Gastroesophageal sphincter (tissue), 4 donors: ENCODE measurements at regions not wholly inside any gene's neighbourhood (a gene's known extent, or its start where the extent isn't known, plus 50 kb on each side); places are given as distances from the start of the nearest gene placed in this dataset.

Experiments used
- ATAC-seq: fragments of 150-250 bp; one replicate; pipeline ENCODE4 v1.9.1; 2016; ENCODE audit warnings: mild to moderate bottlenecking, moderate library complexity
- H3K27ac ChIP-seq, 4 donors: fragments of 200-600 bp; sonication (generic) in 3 of 4; 1 replicate in 3 of 4; 2 replicates in 1 of 4; pipeline ENCODE4 v1.5.1; 2016 to 2019
- H3K27me3 ChIP-seq: fragments of 200-600 bp; sonication (generic); one replicate; pipeline ENCODE4 v1.5.1; 2019
- H3K36me3 ChIP-seq, 2 donors: fragments of 200-600 bp; sonication (generic); one replicate each; pipeline ENCODE4 v1.5.1; 2019; ENCODE audit warnings: control low read depth in 1 of 2
- H3K4me1 ChIP-seq, 3 donors: fragments of 200-600 bp; sonication (generic); 1 replicate in 2 of 3; 2 replicates in 1 of 3; pipeline ENCODE4 v1.5.1; 2016 to 2019; ENCODE audit warnings: control low read depth in 2 of 3
- H3K4me3 ChIP-seq, 2 donors: fragments of 200-600 bp; sonication (generic); one replicate each; pipeline ENCODE4 v1.5.1; 2019; ENCODE audit warnings: mild to moderate bottlenecking in 1 of 2, moderate library complexity in 1 of 2
- H3K9me3 ChIP-seq, 3 donors: fragments of 200-600 bp; sonication (generic); one replicate each; pipeline ENCODE4 v1.5.1; 2017 to 2019; ENCODE audit warnings: control low read depth in 2 of 3
- EP300 ChIP-seq: sonication (generic); formaldehyde crosslinking; IDR thresholded peaks from one replicate; pipeline ENCODE4 v1.6.1; 2017; ENCODE audit warnings: antibody characterized with exemption, mild to moderate bottlenecking
- POLR2A ChIP-seq, 2 donors: fragments of 450-650 bp; IDR thresholded peaks; one replicate each; pipeline ENCODE4 v1.6.1; 2017; ENCODE audit warnings: antibody characterized with exemption in 2 of 2, mild to moderate bottlenecking in 2 of 2, moderate library complexity in 1 of 2
- POLR2AphosphoS5 ChIP-seq: sonication (generic); formaldehyde crosslinking; IDR thresholded peaks from one replicate; pipeline ENCODE4 v1.6.1; 2017; ENCODE audit warnings: antibody characterized with exemption
- WGBS, 2 donors: methylation state at CpG; one replicate each; pipeline ENCODE4 v1.1.5; 2018; ENCODE audit warnings: low coverage in 1 of 2; 5-methylcytosine and 5-hydroxymethylcytosine counted together
- TF ChIP-seq, protein P1 (sequence below), 4 experiments: fragments of 200-600 bp in 2 of 4; fragments of 450-650 bp in 2 of 4; sonication (generic) in 1 of 4; IDR thresholded peaks; one replicate each; pipeline ENCODE4 v1.5.1; 2017 to 2019; ENCODE audit warnings: antibody characterized with exemption in 4 of 4, mild to moderate bottlenecking in 2 of 4, moderate library complexity in 2 of 4

DNA sequence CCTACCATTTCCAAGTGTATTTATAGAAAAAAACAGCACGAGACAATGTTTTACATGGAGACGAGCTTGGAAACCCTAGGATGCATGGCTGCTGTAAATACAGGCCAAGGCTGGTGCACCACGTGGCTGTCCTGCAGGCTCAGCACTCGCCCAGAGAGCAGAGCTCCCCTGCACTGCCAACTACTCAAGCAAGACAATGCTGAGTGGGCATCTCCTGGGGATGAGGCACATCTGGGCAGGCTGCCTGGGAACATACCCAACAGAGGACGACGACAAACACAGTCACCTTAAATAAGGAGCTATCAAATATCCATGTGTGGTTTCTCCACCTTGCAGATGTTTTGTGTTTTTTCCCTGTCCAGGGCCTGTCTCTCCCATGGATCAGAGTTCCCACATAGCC lies 128.3 kb upstream of the PRMT8 start:
- H3K4me1 ChIP-seq, result peaks cover 0 to 13% (median 3%) of the 10 kb centered on the region in 3 donors
- H3K36me3 ChIP-seq, result no peaks in the 10 kb centered on the region
- TF ChIP-seq, protein P1, sequence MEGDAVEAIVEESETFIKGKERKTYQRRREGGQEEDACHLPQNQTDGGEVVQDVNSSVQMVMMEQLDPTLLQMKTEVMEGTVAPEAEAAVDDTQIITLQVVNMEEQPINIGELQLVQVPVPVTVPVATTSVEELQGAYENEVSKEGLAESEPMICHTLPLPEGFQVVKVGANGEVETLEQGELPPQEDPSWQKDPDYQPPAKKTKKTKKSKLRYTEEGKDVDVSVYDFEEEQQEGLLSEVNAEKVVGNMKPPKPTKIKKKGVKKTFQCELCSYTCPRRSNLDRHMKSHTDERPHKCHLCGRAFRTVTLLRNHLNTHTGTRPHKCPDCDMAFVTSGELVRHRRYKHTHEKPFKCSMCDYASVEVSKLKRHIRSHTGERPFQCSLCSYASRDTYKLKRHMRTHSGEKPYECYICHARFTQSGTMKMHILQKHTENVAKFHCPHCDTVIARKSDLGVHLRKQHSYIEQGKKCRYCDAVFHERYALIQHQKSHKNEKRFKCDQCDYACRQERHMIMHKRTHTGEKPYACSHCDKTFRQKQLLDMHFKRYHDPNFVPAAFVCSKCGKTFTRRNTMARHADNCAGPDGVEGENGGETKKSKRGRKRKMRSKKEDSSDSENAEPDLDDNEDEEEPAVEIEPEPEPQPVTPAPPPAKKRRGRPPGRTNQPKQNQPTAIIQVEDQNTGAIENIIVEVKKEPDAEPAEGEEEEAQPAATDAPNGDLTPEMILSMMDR (IDR thresholded peaks at IDR 0.05), result no peak
- TF ChIP-seq POLR2AphosphoS5 (no peak), EP300 (no peak), POLR2A (IDR thresholded peaks at IDR 0.05) (no peak)
- no peak for ATAC-seq
- 65 to 69% methylated on average over 2 to 6 of the region's 6 CpGs for WGBS, 2 donors
- H3K9me3 ChIP-seq, result no peaks in the 10 kb centered on the region
- H3K27ac ChIP-seq, result no peak overlapping the region
- no peak overlapping the region for H3K4me3 ChIP-seq
- peaks cover 69% of the 10 kb centered on the region for H3K27me3 ChIP-seq

DNA sequence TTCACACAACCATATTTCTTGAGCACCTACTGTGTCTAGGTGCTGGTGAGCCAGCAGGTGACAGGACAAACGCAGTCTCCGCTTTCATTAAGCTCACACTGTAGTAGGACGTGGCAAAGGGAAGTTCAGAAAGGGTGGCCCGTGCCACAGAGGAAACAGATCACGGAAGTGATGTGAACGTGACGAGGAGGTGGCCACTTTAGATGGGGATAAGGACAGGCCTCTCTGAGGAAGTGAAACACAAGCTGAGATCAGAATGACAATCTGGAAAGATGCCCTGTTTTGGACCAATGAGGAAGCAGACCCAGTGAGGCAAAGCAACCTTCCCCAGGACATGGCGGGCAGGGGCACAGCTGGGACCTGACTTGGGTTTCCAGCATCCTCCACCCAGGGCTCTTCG lies 127.4 kb upstream of the PRMT8 start:
- Histone ChIP-seq H3K4me3 (no peak overlapping the region), H3K4me1 (peaks cover 0 to 13% (median 3%) of the 10 kb centered on the region in 3 donors), H3K9me3 (no peaks in the 10 kb centered on the region), H3K27ac (no peak overlapping the region), H3K36me3 (no peaks in the 10 kb centered on the region), H3K27me3 (peaks cover 76% of the 10 kb centered on the region)
- ATAC-seq, result peak; percentile 46
- 75 to 86% methylated on average over 4 to 8 of the region's 9 CpGs for WGBS, 2 donors
- TF ChIP-seq EP300 (no peak), POLR2AphosphoS5 (no peak), POLR2A (IDR thresholded peaks at IDR 0.05) (no peak)
- TF ChIP-seq, protein P1 (IDR thresholded peaks at IDR 0.05), result no peak

DNA sequence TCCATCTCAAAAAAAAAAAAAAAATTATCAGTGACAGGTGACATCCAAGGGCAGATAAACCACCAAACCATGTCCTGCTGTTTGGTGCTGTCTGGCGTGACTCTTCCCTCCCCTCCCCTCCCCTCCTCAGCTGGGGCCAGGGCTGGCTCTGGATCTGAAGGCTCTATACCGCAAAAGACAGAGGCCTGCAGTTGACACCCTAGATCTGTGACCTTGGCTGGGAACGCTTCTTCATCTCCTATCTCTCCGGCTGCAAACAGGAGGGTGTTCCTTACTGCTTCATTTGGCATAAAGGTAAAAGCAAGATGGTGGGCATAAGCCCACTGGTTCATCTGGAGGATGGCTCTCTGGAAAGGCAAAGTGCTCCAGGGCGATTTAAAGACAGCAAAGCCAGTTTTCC lies 126.8 kb upstream of the PRMT8 start:
- no peak overlapping the region for H3K4me3 ChIP-seq
- H3K27ac ChIP-seq, result no peak overlapping the region
- no peaks in the 10 kb centered on the region for H3K9me3 ChIP-seq
- H3K36me3 ChIP-seq, result no peaks in the 10 kb centered on the region
- H3K27me3 ChIP-seq, result peaks cover 76% of the 10 kb centered on the region
- 75% methylated on average over 2 of the region's 5 CpGs; no CpG with 5 or more reads in 1 of the 2 donors for WGBS, 2 donors
- no peak for ATAC-seq
- peaks cover 0 to 13% (median 3%) of the 10 kb centered on the region in 3 donors for H3K4me1 ChIP-seq
- TF ChIP-seq POLR2A (IDR thresholded peaks at IDR 0.05) (no peak), EP300 (no peak)
- TF ChIP-seq, protein P1 (IDR thresholded peaks at IDR 0.05), result no peak

DNA sequence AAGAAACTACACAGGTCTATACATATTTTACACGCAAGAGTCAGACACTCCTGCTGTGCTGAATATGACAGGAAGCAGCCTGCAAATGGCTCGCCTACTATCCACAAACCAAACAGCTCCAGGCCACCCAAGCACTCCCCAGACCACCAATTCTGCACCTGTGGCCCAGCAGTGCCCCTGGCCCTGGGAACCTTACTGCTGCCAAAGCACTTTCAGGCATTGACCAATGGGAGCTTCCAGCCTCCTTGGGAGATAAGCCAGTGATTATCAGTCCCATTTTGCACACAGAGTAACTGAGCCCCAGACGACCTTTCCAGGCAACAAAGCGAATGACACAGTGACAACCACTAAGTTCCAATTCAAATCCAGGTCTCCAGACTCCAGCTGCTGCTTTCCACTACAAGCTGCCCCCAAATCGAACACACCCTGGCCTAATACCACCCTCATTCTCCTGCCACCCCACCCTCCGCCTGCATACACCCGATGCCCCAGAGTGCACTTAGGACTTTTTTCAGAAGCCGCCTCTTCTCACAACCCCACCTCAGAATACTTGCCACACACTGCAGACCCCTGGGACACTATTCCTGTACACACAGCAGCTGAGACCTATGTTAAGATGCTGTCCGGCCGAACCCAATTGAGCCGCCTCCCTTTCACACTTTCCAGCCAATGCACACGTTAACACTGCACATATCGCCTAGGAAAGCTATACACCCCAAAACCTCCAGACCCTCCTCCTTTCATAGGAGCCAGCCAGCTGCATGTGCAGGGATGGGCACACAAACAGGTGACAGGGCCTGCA lies 126.1 kb upstream of the PRMT8 start:
- no peaks in the 10 kb centered on the region for H3K9me3 ChIP-seq
- no peak for TF ChIP-seq POLR2AphosphoS5
- TF ChIP-seq, protein P1 (IDR thresholded peaks at IDR 0.05), result no peak
- TF ChIP-seq POLR2A (IDR thresholded peaks at IDR 0.05), result no peak
- TF ChIP-seq EP300, result no peak
- WGBS, 2 donors, result 63 to 68% methylated on average over 7 to 10 of the region's 13 CpGs
- H3K4me1 ChIP-seq, result peaks cover 0 to 13% (median 3%) of the 10 kb centered on the region in 3 donors
- no peaks in the 10 kb centered on the region for H3K36me3 ChIP-seq
- no peak overlapping the region for H3K4me3 ChIP-seq
- peaks cover 76% of the 10 kb centered on the region for H3K27me3 ChIP-seq
- H3K27ac ChIP-seq, result no peak overlapping the region
- no peak for ATAC-seq
